Keratinocyte (primary cell): ENCODE measurements at regions not wholly inside any gene's neighbourhood (a gene's known extent, or its start where the extent isn't known, plus 50 kb on each side); places are given as distances from the start of the nearest gene placed in this dataset.

Experiments used
- DNase-seq: peaks from one replicate; pipeline ENCODE4 v3.0.0-alpha.2; 2011; ENCODE audit warnings: low read depth, missing footprints, low spot score
- FAIRE-seq: peaks from 2 replicates; lab custom pipeline; 2011; peaks lifted over from hg19 to GRCh38; lab: Jason Lieb, UNC
- H2AFZ ChIP-seq: 2 replicates; pipeline ENCODE4 v1.6.0; 2012; ENCODE audit warnings: low read length, control low read depth, inconsistent platforms; ENCODE audit not compliant: control insufficient read depth
- H3K27ac ChIP-seq: 2 replicates; pipeline ENCODE4 v1.5.1; 2011; ENCODE audit warnings: low read length; ENCODE audit not compliant: control insufficient read depth, insufficient read depth
- H3K27me3 ChIP-seq: 3 replicates; pipeline ENCODE4 v1.6.0; 2011; ENCODE audit warnings: low read length; ENCODE audit not compliant: control insufficient read depth, insufficient read depth; ENCODE audit errors: extremely low read depth
- H3K36me3 ChIP-seq, 2 experiments: 2 replicates in 1 of 2; 3 replicates in 1 of 2; pipeline ENCODE4 v1.5.1; 2011; ENCODE audit warnings: low read length in 2 of 2, mild to moderate bottlenecking in 1 of 2; ENCODE audit not compliant: control insufficient read depth in 2 of 2, insufficient read depth in 2 of 2; ENCODE audit errors: extremely low read depth in 1 of 2
- H3K4me1 ChIP-seq: 3 replicates; pipeline ENCODE4 v1.5.1; 2011; ENCODE audit warnings: low read length; ENCODE audit not compliant: control insufficient read depth, insufficient read depth; ENCODE audit errors: extremely low read depth
- H3K4me2 ChIP-seq: 3 replicates; pipeline ENCODE4 v1.6.0; 2011; ENCODE audit warnings: low read depth, low read length; ENCODE audit not compliant: control insufficient read depth, insufficient read depth; ENCODE audit errors: extremely low read depth
- H3K4me3 ChIP-seq, 3 experiments: fragments of 200-600 bp in 1 of 3; sonication (generic) in 1 of 3; 2 replicates in 2 of 3; 3 replicates in 1 of 3; pipeline ENCODE4 v1.5.1; 2011 to 2016; ENCODE audit warnings: low read length in 3 of 3, mild to moderate bottlenecking in 3 of 3, control low read depth in 2 of 3, inconsistent platforms in 1 of 3, low read depth in 1 of 3, mixed read lengths in 1 of 3, mixed run types in 1 of 3, moderate library complexity in 1 of 3; ENCODE audit not compliant: control insufficient read depth in 2 of 3, insufficient read depth in 2 of 3; ENCODE audit errors: extremely low read depth in 1 of 3
- H3K79me2 ChIP-seq: 2 replicates; pipeline ENCODE4 v1.6.0; 2012; ENCODE audit warnings: low read length; ENCODE audit not compliant: control insufficient read depth, insufficient read depth
- H3K9ac ChIP-seq: 3 replicates; pipeline ENCODE4 v1.6.0; 2011; ENCODE audit warnings: low read length; ENCODE audit not compliant: control insufficient read depth, insufficient read depth; ENCODE audit errors: extremely low read depth
- H3K9me1 ChIP-seq: 3 replicates; pipeline ENCODE4 v1.6.0; 2011; ENCODE audit warnings: low read length; ENCODE audit not compliant: control insufficient read depth, insufficient read depth; ENCODE audit errors: extremely low read depth
- H3K9me3 ChIP-seq: 2 replicates; pipeline ENCODE4 v1.5.1; 2012; ENCODE audit warnings: low read depth, low read length; ENCODE audit not compliant: control insufficient read depth
- H4K20me1 ChIP-seq: 3 replicates; pipeline ENCODE4 v1.6.0; 2011; ENCODE audit warnings: low read length; ENCODE audit not compliant: control insufficient read depth, insufficient read depth; ENCODE audit errors: extremely low read depth
- EZH2 ChIP-seq: IDR thresholded peaks from one replicate; pipeline ENCODE4 v1.6.1; 2012; ENCODE audit warnings: inconsistent platforms, mild to moderate bottlenecking, low read length, moderate library complexity
- dilution Hi-C: fragments of 300-500 bp; cut with MboI; formaldehyde crosslinking; loops from one replicate; pipeline ENCODE4 v1.7.0; 2020; ENCODE audit warnings: low sequenced_read_pairs; ENCODE audit not compliant: extremely low pct_ligation_motif_present
- TF ChIP-seq, protein P1 (sequence below), 3 experiments: IDR thresholded peaks in 1 of 3; conservative IDR thresholded peaks in 1 of 3; optimal IDR thresholded peaks in 1 of 3; 2 replicates in 2 of 3; 3 replicates in 1 of 3; pipeline versions ENCODE3 to v1.5.1; 2011; ENCODE audit warnings: low read length in 3 of 3, mild to moderate bottlenecking in 3 of 3, moderate library complexity in 2 of 3, control low read depth in 1 of 3, inconsistent platforms in 1 of 3; ENCODE audit not compliant: insufficient read depth in 2 of 3; ENCODE audit errors: extremely low read depth in 1 of 3

DNA sequence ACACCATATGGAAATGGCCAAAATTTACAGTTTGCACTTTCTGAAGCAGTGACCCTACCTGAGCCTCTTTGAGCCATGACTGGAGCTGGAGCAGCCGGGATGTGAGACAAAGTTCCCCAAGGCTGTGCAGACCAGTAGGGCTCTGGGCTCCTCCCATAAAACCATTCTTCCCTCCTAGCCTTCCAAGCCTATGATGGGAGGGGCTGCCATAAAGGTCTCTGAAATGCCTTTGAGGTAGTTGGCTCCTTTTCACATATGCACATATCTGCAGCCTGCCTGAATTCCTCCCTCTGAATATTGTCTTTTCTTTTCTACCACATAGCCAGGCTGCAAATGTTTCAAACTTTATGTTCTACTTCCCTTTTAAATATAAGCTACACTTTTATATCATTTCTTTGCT, 516.6 kb upstream of the POM121L12 start:
- no peak for TF ChIP-seq EZH2
- TF ChIP-seq, protein P1, sequence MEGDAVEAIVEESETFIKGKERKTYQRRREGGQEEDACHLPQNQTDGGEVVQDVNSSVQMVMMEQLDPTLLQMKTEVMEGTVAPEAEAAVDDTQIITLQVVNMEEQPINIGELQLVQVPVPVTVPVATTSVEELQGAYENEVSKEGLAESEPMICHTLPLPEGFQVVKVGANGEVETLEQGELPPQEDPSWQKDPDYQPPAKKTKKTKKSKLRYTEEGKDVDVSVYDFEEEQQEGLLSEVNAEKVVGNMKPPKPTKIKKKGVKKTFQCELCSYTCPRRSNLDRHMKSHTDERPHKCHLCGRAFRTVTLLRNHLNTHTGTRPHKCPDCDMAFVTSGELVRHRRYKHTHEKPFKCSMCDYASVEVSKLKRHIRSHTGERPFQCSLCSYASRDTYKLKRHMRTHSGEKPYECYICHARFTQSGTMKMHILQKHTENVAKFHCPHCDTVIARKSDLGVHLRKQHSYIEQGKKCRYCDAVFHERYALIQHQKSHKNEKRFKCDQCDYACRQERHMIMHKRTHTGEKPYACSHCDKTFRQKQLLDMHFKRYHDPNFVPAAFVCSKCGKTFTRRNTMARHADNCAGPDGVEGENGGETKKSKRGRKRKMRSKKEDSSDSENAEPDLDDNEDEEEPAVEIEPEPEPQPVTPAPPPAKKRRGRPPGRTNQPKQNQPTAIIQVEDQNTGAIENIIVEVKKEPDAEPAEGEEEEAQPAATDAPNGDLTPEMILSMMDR (optimal IDR thresholded peaks at IDR 0.05 in 1 of 3, IDR thresholded peaks at IDR 0.05 in 1 of 3, conservative IDR thresholded peaks at IDR 0.05 in 1 of 3; ENCODE audit: extremely low read depth in 1 of 3, insufficient read depth in 2 of 3, low read length in 3 of 3): no peak
- FAIRE-seq (no peak), DNase-seq (no peak)
- Histone ChIP-seq H3K4me1 (no peaks in the 10 kb centered on the region), H3K79me2 (no peaks in the 10 kb centered on the region), H3K9ac (no peak overlapping the region), H3K9me3 (no peaks in the 10 kb centered on the region), H2AFZ (no peak overlapping the region), H3K27me3 (no peaks in the 10 kb centered on the region), H3K4me2 (no peak overlapping the region), H3K36me3 (no peaks in the 10 kb centered on the region), H3K27ac (no peak overlapping the region), H3K4me3 (no peak overlapping the region), H3K9me1 (no peaks in the 10 kb centered on the region), H4K20me1 (no peaks in the 10 kb centered on the region)
- dilution Hi-C loops: no loop called here

DNA sequence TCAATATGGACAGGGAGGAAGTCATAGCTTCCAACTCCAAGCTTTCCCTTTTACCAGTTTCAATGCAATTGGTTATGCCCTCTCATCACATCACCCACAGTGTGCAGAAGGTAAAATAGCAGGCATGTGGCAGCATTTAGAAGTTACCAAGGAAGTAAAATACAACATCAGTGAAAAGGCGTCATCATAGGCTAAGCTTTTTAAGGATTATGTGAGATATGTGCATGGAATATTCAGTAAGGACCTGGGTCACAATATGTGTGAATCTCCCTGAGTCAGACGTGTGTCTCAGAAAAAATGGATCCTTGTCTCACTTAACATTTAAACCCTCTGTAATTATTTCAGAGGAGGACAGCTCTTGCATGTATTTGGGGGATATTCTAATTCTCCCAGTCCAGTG, 522.8 kb upstream of the POM121L12 start:
- H3K9ac ChIP-seq: no peak overlapping the region
- dilution Hi-C loops: no loop called here
- FAIRE-seq: no peak

More for the DNA sequence above, 522.8 kb upstream of the POM121L12 start:
- Histone ChIP-seq H3K27me3 (no peaks in the 10 kb centered on the region), H3K79me2 (no peaks in the 10 kb centered on the region), H3K36me3 (no peaks in the 10 kb centered on the region), H4K20me1 (no peaks in the 10 kb centered on the region), H3K4me2 (no peak overlapping the region), H3K9me3 (no peaks in the 10 kb centered on the region), H2AFZ (no peak overlapping the region), H3K9me1 (no peaks in the 10 kb centered on the region), H3K4me3 (no peak overlapping the region), H3K4me1 (no peaks in the 10 kb centered on the region), H3K27ac (no peak overlapping the region)
- DNase-seq: no peak
- no peak for TF ChIP-seq EZH2
- TF ChIP-seq, protein P1 (optimal IDR thresholded peaks at IDR 0.05 in 1 of 3, IDR thresholded peaks at IDR 0.05 in 1 of 3, conservative IDR thresholded peaks at IDR 0.05 in 1 of 3; ENCODE audit: extremely low read depth in 1 of 3, insufficient read depth in 2 of 3, low read length in 3 of 3): no peak
